ENCODE measurements at regions not wholly inside any gene's neighbourhood (a gene's known extent, or its start where the extent isn't known, plus 50 kb on each side); places are given as distances from the start of the nearest gene placed in this dataset.
"Not testable (repeated sequence)": the region's sequence is repeated elsewhere in the genome, so short reads cannot be mapped to it uniquely, and the experiment has no call there.

DNA sequence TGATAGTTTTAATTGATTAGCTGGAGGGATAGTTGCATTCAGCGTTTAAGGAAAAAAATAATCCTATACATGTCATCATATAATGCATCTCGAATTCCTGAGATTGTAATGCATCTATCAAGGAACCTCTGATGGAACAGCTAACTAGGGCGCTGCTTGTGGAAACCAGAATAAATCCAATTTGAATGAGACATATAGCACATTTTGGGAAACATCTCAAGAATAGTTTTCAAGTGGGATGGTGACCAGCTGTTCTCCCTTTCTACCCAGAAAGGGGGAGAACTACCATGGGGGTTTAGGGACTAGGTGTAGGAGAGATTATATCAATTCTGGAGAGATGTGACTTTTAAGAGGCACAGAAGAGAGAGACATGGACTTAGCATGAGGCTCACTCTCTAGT, 319.3 kb upstream of the BRINP1 start:
- Histone ChIP-seq H3K4me1 (no peaks in the 10 kb centered on the region), H3K36me3 (no peaks in the 10 kb centered on the region), H3K4me3 (no peak overlapping the region), H3K27ac (no peak overlapping the region), H3K27me3 (no peaks in the 10 kb centered on the region), H3K9me3 (no peaks in the 10 kb centered on the region)
- TF ChIP-seq POLR2A (IDR thresholded peaks at IDR 0.05), result no peak
- no peak for TF ChIP-seq CTCF (IDR thresholded peaks at IDR 0.05)
- intact Hi-C loops (cut with DNase I; ENCODE audit: low total_unique reads), result no loop called here
- DNase-seq, result no peak

- TF ChIP-seq POLR2A (IDR thresholded peaks at IDR 0.05) (no peak), CTCF (IDR thresholded peaks at IDR 0.05) (no peak)
- Histone ChIP-seq H3K36me3 (no peaks in the 10 kb centered on the region), H3K4me3 (no peak overlapping the region), H3K27me3 (no peaks in the 10 kb centered on the region), H3K27ac (no peak overlapping the region), H3K9me3 (no peaks in the 10 kb centered on the region), H3K4me1 (no peaks in the 10 kb centered on the region)
- no peak for DNase-seq
- intact Hi-C loops (cut with DNase I; ENCODE audit: low total_unique reads), result no loop called here
Measured at GRCh38 chr9:119677811-119678505, 308.7 kb upstream of the BRINP1 start.

- H3K27me3 ChIP-seq, result no peaks in the 10 kb centered on the region
- H3K36me3 ChIP-seq, result no peaks in the 10 kb centered on the region
- intact Hi-C loops (cut with DNase I; ENCODE audit: low total_unique reads), result no loop called here
- no peak for DNase-seq
- H3K27ac ChIP-seq, result no peak overlapping the region
- no peaks in the 10 kb centered on the region for H3K4me1 ChIP-seq
- no peak for TF ChIP-seq POLR2A (IDR thresholded peaks at IDR 0.05)
- TF ChIP-seq CTCF (IDR thresholded peaks at IDR 0.05), result no peak
- H3K9me3 ChIP-seq, result no peaks in the 10 kb centered on the region
- H3K4me3 ChIP-seq, result no peak overlapping the region
Measured at GRCh38 chr9:119675951-119676350, 306.7 kb upstream of the BRINP1 start.

DNA sequence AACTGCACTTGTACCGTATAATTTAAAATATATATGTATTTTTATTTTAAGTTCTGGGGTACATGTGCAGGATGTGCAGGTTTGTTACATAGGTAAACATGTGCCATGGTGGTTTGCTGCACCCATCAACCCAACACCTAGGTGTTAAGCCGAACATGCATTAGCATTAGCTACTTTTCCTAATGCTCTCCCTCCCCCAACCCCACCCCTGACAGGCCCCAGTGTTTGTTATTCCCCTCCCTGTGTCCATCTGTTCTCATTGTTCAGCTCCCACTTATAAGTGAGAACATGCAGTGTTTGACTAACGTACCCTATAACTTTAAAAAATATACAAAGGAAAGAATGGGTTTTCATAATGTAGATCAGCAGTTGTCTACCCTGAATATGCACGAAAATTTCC, 303.5 kb upstream of the BRINP1 start:
- H3K4me3 ChIP-seq; DNase-seq; H3K9me3 ChIP-seq; intact Hi-C loops (cut with DNase I; ENCODE audit: low total_unique reads); H3K4me1 ChIP-seq; H3K27me3 ChIP-seq; H3K27ac ChIP-seq; H3K36me3 ChIP-seq: not testable (repeated sequence)

- intact Hi-C loops (cut with DNase I; ENCODE audit: low total_unique reads), result no loop called here
Measured at GRCh38 chr9:119667916-119668315, 298.7 kb upstream of the BRINP1 start.

More at GRCh38 chr9:119667916-119668315, 298.7 kb upstream of the BRINP1 start:
- Histone ChIP-seq H3K4me3 (no peak overlapping the region), H3K4me1 (no peaks in the 10 kb centered on the region), H3K27ac (no peak overlapping the region), H3K36me3 (no peaks in the 10 kb centered on the region), H3K9me3 (no peaks in the 10 kb centered on the region), H3K27me3 (no peaks in the 10 kb centered on the region)
- DNase-seq, result no peak
- TF ChIP-seq POLR2A (IDR thresholded peaks at IDR 0.05) (no peak), CTCF (IDR thresholded peaks at IDR 0.05) (no peak)

All from uterus (tissue), 3 donors.